A204.1 (cell line): ENCODE measurements at regions not wholly inside any gene's neighbourhood (a gene's known extent, or its start where the extent isn't known, plus 50 kb on each side); places are given as distances from the start of the nearest gene placed in this dataset.

ENCODE experiments used
- FAIRE-seq: peaks from 2 replicates; lab custom pipeline; 2012; peaks lifted over from hg19 to GRCh38; lab: Jason Lieb, UNC

GRCh38 chr2:212609479-212609878, 70.9 kb upstream of the ERBB4 start:
- no peak for FAIRE-seq

GRCh38 chr2:212607080-212607479, 68.5 kb upstream of the ERBB4 start:
- no peak for FAIRE-seq

GRCh38 chr2:212606232-212606631, 67.6 kb upstream of the ERBB4 start:
- no peak for FAIRE-seq

- no peak for FAIRE-seq
These were observed 58.1 kb upstream of the ERBB4 start for GRCh38 chr2:212596688-212597087.

- FAIRE-seq = no peak
These were observed 57.7 kb upstream of the ERBB4 start for GRCh38 chr2:212596276-212596675.

- no peak for FAIRE-seq
These were observed 56.5 kb upstream of the ERBB4 start for GRCh38 chr2:212595036-212595654.

- no peak for FAIRE-seq
These were observed 54.1 kb upstream of the ERBB4 start for GRCh38 chr2:212592695-212593094.
